IMR-90 (cell line): ENCODE measurements at regions not wholly inside any gene's neighbourhood (a gene's known extent, or its start where the extent isn't known, plus 50 kb on each side); places are given as distances from the start of the nearest gene placed in this dataset.

Experiments
- ATAC-seq: fragments of 200-7000 bp; cut with Tn5 transposase; 2 replicates; pipeline ENCODE4 v1.9.1; 2020; ENCODE audit warnings: low read depth, mild to moderate bottlenecking, moderate library complexity
- BruUV-seq: library from RNA; stranded (reverse); fragments of 400-500 nt; replicated peaks from 2 replicates; lab custom pipeline; 2021; lab: Mats Ljungman, UMichigan
- CTCF ChIA-PET: fragments of 300-600 bp; formaldehyde crosslinking; extraction: SDS; loops from one replicate; lab custom pipeline; 2021; ENCODE audit warnings: antibody characterized with exemption; lab: Yijun Ruan, JAX
- POLR2A ChIA-PET: fragments of 300-600 bp; sonication (Branson Sonifier 250); formaldehyde crosslinking; loops from one replicate; lab custom pipeline; 2022; ENCODE audit warnings: antibody characterized with exemption; ENCODE audit not compliant: unreplicated experiment; lab: Charles Lee
- DNase-seq: peaks from one replicate; pipeline ENCODE4 v3.0.0; 2013
- H2AFZ ChIP-seq: replicated peaks from 2 replicates; pipeline ENCODE3; 2013; ENCODE audit warnings: low read length, mild to moderate bottlenecking; ENCODE audit not compliant: poor library complexity
- H2AK5ac ChIP-seq: 2 replicates; pipeline ENCODE4 v1.6.1; 2013; ENCODE audit warnings: low read depth, low read length, inconsistent platforms
- H2AK9ac ChIP-seq: replicated peaks from 2 replicates; pipeline ENCODE3; 2013; ENCODE audit warnings: mild to moderate bottlenecking, low read depth, low read length, moderate library complexity; ENCODE audit not compliant: poor library complexity
- H2BK120ac ChIP-seq: 2 replicates; pipeline ENCODE4 v1.6.1; 2013; ENCODE audit warnings: low read depth, low read length, inconsistent platforms
- H2BK15ac ChIP-seq: 3 replicates; pipeline ENCODE4 v1.6.1; 2013; ENCODE audit warnings: low read depth, low read length, inconsistent platforms
- H2BK20ac ChIP-seq: 2 replicates; pipeline ENCODE4 v1.6.1; 2013; ENCODE audit warnings: low read depth, mild to moderate bottlenecking, inconsistent platforms, low read length, moderate library complexity
- H2BK5ac ChIP-seq: 2 replicates; pipeline ENCODE4 v1.6.1; 2013; ENCODE audit warnings: mild to moderate bottlenecking, low read depth, low read length, inconsistent platforms; ENCODE audit not compliant: poor library complexity, severe bottlenecking
- H3K14ac ChIP-seq: replicated peaks from 2 replicates; pipeline ENCODE4 v1.6.1; 2013; ENCODE audit warnings: low read depth, low read length, inconsistent platforms
- H3K18ac ChIP-seq: 2 replicates; pipeline ENCODE4 v1.6.1; 2013; ENCODE audit warnings: low read depth, low read length, control low read depth
- H3K23ac ChIP-seq: 2 replicates; pipeline ENCODE4 v1.6.1; 2013; ENCODE audit warnings: low read depth, low read length, inconsistent platforms
- H3K27ac ChIP-seq: 2 replicates; pipeline ENCODE4 v1.5.1; 2013; ENCODE audit warnings: mild to moderate bottlenecking, control low read depth, low read length; ENCODE audit not compliant: insufficient read depth
- H3K27me3 ChIP-seq: 2 replicates; pipeline ENCODE4 v1.6.1; 2013; ENCODE audit warnings: low read length; ENCODE audit not compliant: control insufficient read depth, insufficient read depth
- H3K36me3 ChIP-seq: 2 replicates; pipeline ENCODE4 v1.6.1; 2013; ENCODE audit warnings: low read length, mixed read lengths; ENCODE audit not compliant: control insufficient read depth, insufficient read depth
- H3K4ac ChIP-seq: 2 replicates; pipeline ENCODE4 v1.6.1; 2013; ENCODE audit warnings: low read depth, low read length, inconsistent platforms
- H3K4me1 ChIP-seq: 2 replicates; pipeline ENCODE4 v1.6.1; 2013; ENCODE audit warnings: low read length, mixed read lengths; ENCODE audit not compliant: control insufficient read depth, insufficient read depth
- H3K4me2 ChIP-seq: 2 replicates; pipeline ENCODE4 v1.6.1; 2013; ENCODE audit warnings: low read depth, mild to moderate bottlenecking, control low read depth, low read length, moderate library complexity
- H3K4me3 ChIP-seq: 2 replicates; pipeline ENCODE4 v1.5.1; 2013; ENCODE audit warnings: low read depth, mild to moderate bottlenecking, control low read depth, low read length, moderate library complexity; ENCODE audit not compliant: insufficient read depth
- H3K56ac ChIP-seq: 2 replicates; pipeline ENCODE4 v1.6.1; 2013; ENCODE audit warnings: low read length, inconsistent platforms; ENCODE audit not compliant: insufficient read depth; ENCODE audit errors: extremely low read depth
- H3K79me1 ChIP-seq, 2 experiments: 2 replicates each; pipeline ENCODE4 v1.6.1; 2013; ENCODE audit warnings: low read length in 2 of 2, inconsistent platforms in 1 of 2, low read depth in 1 of 2
- H3K9ac ChIP-seq: 2 replicates; pipeline ENCODE4 v1.6.1; 2013; ENCODE audit warnings: low read depth, low read length, control low read depth
- H3K9me1 ChIP-seq: 2 replicates; pipeline ENCODE4 v1.6.1; 2013; ENCODE audit warnings: low read length, inconsistent platforms; ENCODE audit not compliant: insufficient read depth
- H3K9me3 ChIP-seq: 2 replicates; pipeline ENCODE4 v1.6.1; 2013; ENCODE audit warnings: low read length; ENCODE audit not compliant: control insufficient read depth, insufficient read depth
- H4K20me1 ChIP-seq: 2 replicates; pipeline ENCODE4 v1.6.1; 2013; ENCODE audit warnings: low read length, inconsistent platforms; ENCODE audit not compliant: insufficient read depth
- H4K5ac ChIP-seq: 2 replicates; pipeline ENCODE4 v1.6.1; 2013; ENCODE audit warnings: mild to moderate bottlenecking, low read depth, low read length, control low read depth
- H4K8ac ChIP-seq, 2 experiments: 2 replicates each; pipeline ENCODE4 v1.6.1; 2013; ENCODE audit warnings: low read depth in 2 of 2, low read length in 2 of 2, control low read depth in 1 of 2, inconsistent platforms in 1 of 2
- H4K91ac ChIP-seq: 2 replicates; pipeline ENCODE4 v1.6.1; 2013; ENCODE audit warnings: low read depth, low read length, inconsistent platforms; ENCODE audit not compliant: insufficient read depth
- CTCF ChIP-seq: conservative IDR thresholded peaks from 2 replicates; pipeline ENCODE4 v1.5.1; 2012; ENCODE audit warnings: mild to moderate bottlenecking, low read depth, low read length, improper control_type of control experiment
- FOS ChIP-seq: fragments of 150-350 bp; IDR thresholded peaks from 2 replicates; pipeline ENCODE4 v1.6.1; 2016; ENCODE audit warnings: low read depth, low read length
- MAFK ChIP-seq: IDR thresholded peaks from 2 replicates; pipeline ENCODE4 v1.6.1; 2012; ENCODE audit warnings: low read depth, low read length, improper control_type of control experiment
- MAZ ChIP-seq: IDR thresholded peaks from 2 replicates; pipeline ENCODE4 v1.6.1; 2012; ENCODE audit warnings: low read depth, mild to moderate bottlenecking, low read length, improper control_type of control experiment, moderate library complexity, borderline replicate concordance
- NFE2L2 ChIP-seq: fragments of 150-350 bp; IDR thresholded peaks from 2 replicates; pipeline ENCODE4 v1.6.1; 2016; ENCODE audit warnings: low read depth, mild to moderate bottlenecking, low read length
- POLR2A ChIP-seq: IDR thresholded peaks from 2 replicates; pipeline ENCODE4 v1.6.1; 2012; ENCODE audit warnings: mild to moderate bottlenecking, low read depth, low read length
- RCOR1 ChIP-seq: IDR thresholded peaks from 2 replicates; pipeline ENCODE4 v1.6.1; 2012; ENCODE audit warnings: mild to moderate bottlenecking, low read length, improper control_type of control experiment; ENCODE audit not compliant: insufficient replicate concordance
- SMC3 ChIP-seq: fragments of 150-350 bp; IDR thresholded peaks from 2 replicates; pipeline ENCODE4 v1.6.1; 2016; ENCODE audit warnings: low read depth, mild to moderate bottlenecking, antibody characterized with exemption, low read length, moderate library complexity
- WGBS, 2 experiments: methylation state at CpG; one replicate each; pipeline versions ENCODE4 v1.1.5 to v1.1.7; 2013; ENCODE audit warnings: missing lambda C conversion rate in 2 of 2; ENCODE audit not compliant: insufficient read length in 1 of 2; ENCODE audit errors: extremely low coverage in 2 of 2; 5-methylcytosine and 5-hydroxymethylcytosine counted together
- dilution Hi-C: fragments of 300-500 bp; cut with HindIII; formaldehyde crosslinking; loops from one replicate; pipeline ENCODE4 v1.14.3; 2018; ENCODE audit warnings: low sequenced_read_pairs; ENCODE audit not compliant: unreplicated experiment
- in situ Hi-C: fragments of 300-500 bp; cut with MboI; formaldehyde crosslinking; loops from 3 replicates; pipeline ENCODE4 v1.14.3; 2019; ENCODE audit warnings: low sequenced_read_pairs, inconsistent platforms, mixed read lengths
- intact Hi-C: fragments of 100-400 bp; cut with micrococcal nuclease; formaldehyde crosslinking; loops from 2 replicates; pipeline ENCODE4 v1.10.0; 2022

DNA sequence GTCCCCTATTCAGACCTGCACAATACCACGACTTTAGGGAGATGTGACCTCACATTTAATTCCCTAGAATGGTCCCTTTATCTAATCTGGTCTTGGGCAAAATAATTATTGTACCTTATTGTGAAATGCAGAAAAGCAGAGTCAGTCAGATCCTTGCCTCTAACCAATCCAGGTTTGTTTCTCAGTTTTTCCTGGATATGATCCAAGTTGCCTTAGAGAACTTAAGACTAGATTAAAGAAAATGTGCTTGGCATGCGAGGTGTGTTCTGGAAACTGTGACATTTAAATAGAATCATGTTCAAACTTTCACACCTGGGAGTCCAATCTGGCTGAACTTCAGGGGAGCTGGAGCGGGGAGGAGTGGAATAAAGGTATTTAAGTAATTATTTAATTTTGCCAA lies 696.2 kb downstream of the DNAH5 start:
- Histone ChIP-seq H2AFZ (no peak overlapping the region), H3K9me3 (peaks cover 2% of the 10 kb centered on the region; the same call in 1 of the 2 replicates), H2BK5ac (no peak overlapping the region), H4K5ac (no peak overlapping the region), H3K9me1 (no peaks in the 10 kb centered on the region), H3K4me2 (no peak overlapping the region), H2AK5ac (no peak overlapping the region), H4K91ac (no peak overlapping the region), H3K4ac (no peak overlapping the region), H3K9ac (no peak overlapping the region), H3K79me1 (no peaks in the 10 kb centered on the region), H2BK15ac (no peak overlapping the region), H3K4me3 (no peak overlapping the region), H4K20me1 (no peaks in the 10 kb centered on the region), H4K8ac (no peak overlapping the region), H3K36me3 (no peaks in the 10 kb centered on the region), H3K4me1 (no peaks in the 10 kb centered on the region), H3K27ac (no peak overlapping the region), H2AK9ac (no peak overlapping the region), H3K14ac (no peak overlapping the region), H3K27me3 (no peaks in the 10 kb centered on the region), H2BK120ac (no peak overlapping the region), H2BK20ac (no peak overlapping the region), H3K56ac (no peak overlapping the region), H3K23ac (no peak overlapping the region), H3K18ac (no peak overlapping the region)
- no TSS peak for BruUV-seq
- POLR2A ChIA-PET = no interaction called here
- in situ Hi-C loops (no loop called here), intact Hi-C loops (no loop called here), dilution Hi-C loops (no loop called here)
- no peak for DNase-seq
- no CpG with 5 or more reads among the region's 3 CpGs for WGBS, 2 experiments
- CTCF ChIA-PET = no interaction called here
- no peak for ATAC-seq
- TF ChIP-seq POLR2A = no peak
- TF ChIP-seq NFE2L2 = no peak
- no peak for TF ChIP-seq MAFK
- no peak for TF ChIP-seq RCOR1
- no peak for TF ChIP-seq CTCF
- TF ChIP-seq FOS = no peak
- no peak for TF ChIP-seq SMC3
- TF ChIP-seq MAZ = no peak
